Liver (tissue), 8 donors: ENCODE measurements at regions not wholly inside any gene's neighbourhood (a gene's known extent, or its start where the extent isn't known, plus 50 kb on each side); places are given as distances from the start of the nearest gene placed in this dataset.

ENCODE experiments used
- DNase-seq: peaks from one replicate; pipeline ENCODE4 v3.0.0-alpha.2; 2017; ENCODE audit warnings: low spot score
- H3K27ac ChIP-seq, 2 donors: one replicate each; pipeline ENCODE4 v1.7.0; 2013; ENCODE audit warnings: inconsistent platforms in 2 of 2, low read length in 2 of 2, control low read depth in 1 of 2, low read depth in 1 of 2, mild to moderate bottlenecking in 1 of 2
- H3K27me3 ChIP-seq, 4 donors: one replicate each; pipeline versions ENCODE4 v1.6.1 to v1.7.0; 2013; ENCODE audit warnings: low read length in 3 of 4, inconsistent platforms in 1 of 4, mild to moderate bottlenecking in 1 of 4, moderate library complexity in 1 of 4; ENCODE audit not compliant: control insufficient read depth in 4 of 4, insufficient read depth in 4 of 4
- H3K36me3 ChIP-seq, 4 donors: one replicate each; pipeline versions ENCODE4 v1.6.1 to v1.7.0; 2013; ENCODE audit warnings: low read length in 3 of 4, mild to moderate bottlenecking in 3 of 4, low read depth in 1 of 4, moderate library complexity in 1 of 4; ENCODE audit not compliant: control insufficient read depth in 4 of 4, insufficient read depth in 3 of 4
- H3K4me1 ChIP-seq, 4 donors: one replicate each; pipeline versions ENCODE4 v1.6.1 to v1.7.0; 2013; ENCODE audit warnings: low read length in 3 of 4, mild to moderate bottlenecking in 3 of 4, moderate library complexity in 1 of 4; ENCODE audit not compliant: control insufficient read depth in 4 of 4, insufficient read depth in 4 of 4
- H3K4me3 ChIP-seq, 3 donors: one replicate each; pipeline versions ENCODE4 v1.6.1 to v1.7.0; 2013; ENCODE audit warnings: low read length in 3 of 3, control low read depth in 1 of 3, low read depth in 1 of 3, mild to moderate bottlenecking in 1 of 3
- H3K9ac ChIP-seq, 2 donors: one replicate each; pipeline ENCODE4 v1.7.0; 2013; ENCODE audit warnings: low read length in 2 of 2, mild to moderate bottlenecking in 2 of 2, moderate library complexity in 2 of 2, control low read depth in 1 of 2, low read depth in 1 of 2
- H3K9me3 ChIP-seq, 4 donors: one replicate each; pipeline versions ENCODE4 v1.6.1 to v1.7.0; 2013; ENCODE audit warnings: low read length in 3 of 4; ENCODE audit not compliant: control insufficient read depth in 4 of 4
- ATF3 ChIP-seq: IDR thresholded peaks from 2 replicates; pipeline ENCODE4 v1.6.1; 2016; ENCODE audit warnings: antibody characterized with exemption
- CTCF ChIP-seq: fragments of 150-350 bp; IDR thresholded peaks from 2 replicates; pipeline ENCODE4 v1.5.1; 2017; ENCODE audit warnings: improper control_type of control experiment, low read depth, low read length; ENCODE audit not compliant: missing input control
- GABPA ChIP-seq, 2 donors: IDR thresholded peaks in 1 of 2; conservative IDR thresholded peaks in 1 of 2; 2 replicates each; pipeline ENCODE4 v1.6.1; 2016; ENCODE audit warnings: antibody characterized with exemption in 2 of 2, mild to moderate bottlenecking in 1 of 2, moderate library complexity in 1 of 2
- HNF4A ChIP-seq, 2 donors: conservative IDR thresholded peaks; 2 replicates each; pipeline ENCODE4 v1.6.1; 2016; ENCODE audit warnings: antibody characterized with exemption in 2 of 2, mild to moderate bottlenecking in 2 of 2
- HNF4G ChIP-seq: IDR thresholded peaks from 2 replicates; pipeline ENCODE4 v1.6.1; 2016; ENCODE audit warnings: antibody characterized with exemption
- JUND ChIP-seq, 2 donors: IDR thresholded peaks; 2 replicates each; pipeline ENCODE4 v1.6.1; 2016; ENCODE audit warnings: antibody characterized with exemption in 2 of 2
- MAX ChIP-seq: IDR thresholded peaks from 2 replicates; pipeline ENCODE4 v1.6.1; 2016; ENCODE audit warnings: antibody characterized with exemption
- NR2F2 ChIP-seq: IDR thresholded peaks from 2 replicates; pipeline ENCODE4 v1.6.1; 2016; ENCODE audit warnings: antibody characterized with exemption
- RAD21 ChIP-seq, 2 donors: IDR thresholded peaks; 2 replicates each; pipeline ENCODE4 v1.6.1; 2016; ENCODE audit warnings: antibody characterized with exemption in 2 of 2, mild to moderate bottlenecking in 2 of 2
- REST ChIP-seq: IDR thresholded peaks from 2 replicates; pipeline ENCODE4 v1.6.1; 2016; ENCODE audit warnings: antibody characterized with exemption, mild to moderate bottlenecking
- RXRA ChIP-seq, 2 donors: IDR thresholded peaks; 2 replicates each; pipeline ENCODE4 v1.6.1; 2017 to 2018; ENCODE audit warnings: antibody characterized with exemption in 2 of 2, mild to moderate bottlenecking in 1 of 2
- SP1 ChIP-seq: IDR thresholded peaks from 2 replicates; pipeline ENCODE4 v1.6.1; 2018; ENCODE audit warnings: antibody characterized with exemption, mild to moderate bottlenecking
- TAF1 ChIP-seq: conservative IDR thresholded peaks from 2 replicates; pipeline ENCODE4 v1.6.1; 2016; ENCODE audit warnings: antibody characterized with exemption, mild to moderate bottlenecking
- YY1 ChIP-seq: IDR thresholded peaks from 2 replicates; pipeline ENCODE4 v1.6.1; 2016; ENCODE audit warnings: antibody characterized with exemption, mild to moderate bottlenecking
- WGBS: extraction: QIAGEN DNeasy Blood & Tissue Kit; methylation state at CpG from one replicate; pipeline ENCODE4 v1.1.7; 2013; 5-methylcytosine and 5-hydroxymethylcytosine counted together
- donor health status: healthy.
- donor health status: healthy.
- donor health status: healthy.
- donor health status: healthy.
- donor health status: healthy.

- 60% methylated on average over 5 of the region's 5 CpGs for WGBS
- Histone ChIP-seq H3K36me3 (no peaks in the 10 kb centered on the region), H3K9me3 (no peaks in the 10 kb centered on the region), H3K27ac (no peak overlapping the region), H3K4me1 (peaks cover 0 to 13% (median 3%) of the 10 kb centered on the region in 4 donors), H3K9ac (no peak overlapping the region), H3K4me3 (no peak overlapping the region), H3K27me3 (no peaks in the 10 kb centered on the region)
- DNase-seq, result no peak
- TF ChIP-seq RXRA (IDR thresholded peaks at IDR 0.05) (no peak), HNF4A (conservative IDR thresholded peaks at IDR 0.05) (peak in 1 of 2 donors; percentile 27), SP1 (no peak), HNF4G (no peak), YY1 (peak; percentile 13)
Measured at GRCh38 chr4:59695355-59696053, 1504.6 kb upstream of the ADGRL3 start.

GRCh38 chr4:59698041-59698440, 1502.1 kb upstream of the ADGRL3 start:
- no peak overlapping the region for H3K4me3 ChIP-seq
- no peak overlapping the region for H3K9ac ChIP-seq
- DNase-seq, result no peak
- no peaks in the 10 kb centered on the region for H3K9me3 ChIP-seq
- TF ChIP-seq HNF4G (no peak), CTCF (no peak), RAD21 (IDR thresholded peaks at IDR 0.05) (no peak), HNF4A (conservative IDR thresholded peaks at IDR 0.05) (no peak), NR2F2 (no peak), YY1 (no peak), RXRA (IDR thresholded peaks at IDR 0.05) (no peak)
- H3K27me3 ChIP-seq, result no peaks in the 10 kb centered on the region
- no peaks in the 10 kb centered on the region for H3K36me3 ChIP-seq
- H3K27ac ChIP-seq, result no peak overlapping the region
- peaks cover 0 to 13% (median 3%) of the 10 kb centered on the region in 4 donors for H3K4me1 ChIP-seq
- 95% methylated on average over 2 of the region's 2 CpGs for WGBS

- 75% methylated on average over 2 of the region's 2 CpGs for WGBS
- Histone ChIP-seq H3K4me1 (peaks cover 0 to 4% (median 3%) of the 10 kb centered on the region in 4 donors), H3K27ac (no peak overlapping the region), H3K4me3 (no peak overlapping the region), H3K9ac (no peak overlapping the region), H3K9me3 (no peaks in the 10 kb centered on the region), H3K27me3 (no peaks in the 10 kb centered on the region), H3K36me3 (no peaks in the 10 kb centered on the region)
- no peak for DNase-seq
- no peak for TF ChIP-seq HNF4A (conservative IDR thresholded peaks at IDR 0.05)
Measured at GRCh38 chr4:59700651-59701050, 1499.5 kb upstream of the ADGRL3 start.

GRCh38 chr4:59704616-59705015, 1495.5 kb upstream of the ADGRL3 start:
- Histone ChIP-seq H3K4me3 (no peak overlapping the region), H3K9me3 (no peaks in the 10 kb centered on the region), H3K27me3 (no peaks in the 10 kb centered on the region), H3K4me1 (no peaks in the 10 kb centered on the region), H3K27ac (no peak overlapping the region), H3K36me3 (no peaks in the 10 kb centered on the region), H3K9ac (no peak overlapping the region)
- DNase-seq, result no peak
- WGBS, result 81% methylated on average over 5 of the region's 5 CpGs
- TF ChIP-seq JUND (IDR thresholded peaks at IDR 0.05) (no peak), NR2F2 (no peak), TAF1 (no peak), RAD21 (IDR thresholded peaks at IDR 0.05) (no peak), GABPA (IDR thresholded peaks at IDR 0.05 in 1 of 2, conservative IDR thresholded peaks at IDR 0.05 in 1 of 2) (no peak), CTCF (no peak), HNF4A (conservative IDR thresholded peaks at IDR 0.05) (no peak), ATF3 (no peak), YY1 (no peak), MAX (no peak), SP1 (no peak), REST (no peak)
